Ishikawa (cell line): ENCODE measurements at regions not wholly inside any gene's neighbourhood (a gene's known extent, or its start where the extent isn't known, plus 50 kb on each side); places are given as distances from the start of the nearest gene placed in this dataset.

Source experiments
- CEBPB ChIP-seq: IDR thresholded peaks from 2 replicates; pipeline ENCODE4 v1.6.1; 2012
- EGR1 ChIP-seq: IDR thresholded peaks from 2 replicates; pipeline ENCODE4 v1.6.1; 2012
- EP300 ChIP-seq: IDR thresholded peaks from 2 replicates; pipeline ENCODE4 v1.6.1; 2012; ENCODE audit warnings: borderline replicate concordance
- FOXM1 ChIP-seq: IDR thresholded peaks from 2 replicates; pipeline ENCODE4 v1.6.1; 2012; ENCODE audit warnings: low read depth, borderline replicate concordance
- NFIC ChIP-seq: IDR thresholded peaks from 2 replicates; pipeline ENCODE4 v1.6.1; 2012
- RAD21 ChIP-seq: IDR thresholded peaks from 2 replicates; pipeline ENCODE4 v1.6.1; 2012; ENCODE audit warnings: low read depth
- TAF1 ChIP-seq: IDR thresholded peaks from 2 replicates; pipeline ENCODE4 v1.6.1; 2012; ENCODE audit warnings: low read depth, mild to moderate bottlenecking
- TEAD4 ChIP-seq: IDR thresholded peaks from 2 replicates; pipeline ENCODE4 v1.6.1; 2012
- ZBTB7A ChIP-seq: IDR thresholded peaks from 2 replicates; pipeline ENCODE4 v1.6.1; 2012; ENCODE audit warnings: low read depth
- TF ChIP-seq, protein P1 (sequence below): IDR thresholded peaks from 2 replicates; pipeline ENCODE4 v1.6.1; 2012
- TF ChIP-seq, protein P2 (sequence below): IDR thresholded peaks from 2 replicates; pipeline ENCODE4 v1.6.1; 2012

DNA sequence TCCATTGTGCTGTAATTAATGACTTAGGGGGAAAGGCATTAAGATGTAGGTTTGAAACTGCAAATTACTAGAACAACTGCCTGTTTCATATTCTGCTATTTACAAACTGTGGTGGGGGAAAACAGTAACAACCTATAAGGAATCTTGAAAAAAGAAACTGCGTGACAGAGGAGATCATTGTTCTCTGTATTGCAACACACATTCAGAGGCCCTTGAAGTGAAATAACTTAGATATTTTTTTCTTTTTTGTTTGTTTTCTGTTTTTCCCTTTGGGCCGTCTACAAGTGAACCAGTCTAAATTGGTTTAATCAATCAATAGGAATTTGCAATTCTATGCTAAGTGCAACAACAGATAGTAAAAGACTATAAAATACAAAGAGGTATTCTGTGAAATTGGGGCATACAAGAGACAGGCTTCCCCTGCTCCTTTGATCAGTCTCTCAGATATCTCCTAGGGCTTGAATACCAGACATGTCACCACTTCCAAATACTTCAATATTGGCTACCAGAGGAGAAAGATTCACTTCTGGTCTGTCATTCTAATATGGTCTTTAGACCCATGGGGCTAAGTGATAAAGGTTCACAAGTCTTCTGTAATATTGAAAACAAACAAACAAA is 2055.1 kb upstream of the CELF4 start:
- TF ChIP-seq EP300 (no peak), EGR1 (no peak), ZBTB7A (no peak), TAF1 (no peak), NFIC (no peak), TEAD4 (no peak), FOXM1 (no peak), RAD21 (no peak), CEBPB (no peak)
- TF ChIP-seq, protein P1, sequence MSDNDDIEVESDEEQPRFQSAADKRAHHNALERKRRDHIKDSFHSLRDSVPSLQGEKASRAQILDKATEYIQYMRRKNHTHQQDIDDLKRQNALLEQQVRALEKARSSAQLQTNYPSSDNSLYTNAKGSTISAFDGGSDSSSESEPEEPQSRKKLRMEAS: no peak
- TF ChIP-seq, protein P2, sequence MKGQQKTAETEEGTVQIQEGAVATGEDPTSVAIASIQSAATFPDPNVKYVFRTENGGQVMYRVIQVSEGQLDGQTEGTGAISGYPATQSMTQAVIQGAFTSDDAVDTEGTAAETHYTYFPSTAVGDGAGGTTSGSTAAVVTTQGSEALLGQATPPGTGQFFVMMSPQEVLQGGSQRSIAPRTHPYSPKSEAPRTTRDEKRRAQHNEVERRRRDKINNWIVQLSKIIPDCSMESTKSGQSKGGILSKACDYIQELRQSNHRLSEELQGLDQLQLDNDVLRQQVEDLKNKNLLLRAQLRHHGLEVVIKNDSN: no peak
